A172 (cell line): ENCODE measurements at regions not wholly inside any gene's neighbourhood (a gene's known extent, or its start where the extent isn't known, plus 50 kb on each side); places are given as distances from the start of the nearest gene placed in this dataset.

Source experiments
- DNase-seq: peaks from one replicate; pipeline ENCODE4 v3.0.0-alpha.2; 2015; ENCODE audit warnings: low spot score

DNA sequence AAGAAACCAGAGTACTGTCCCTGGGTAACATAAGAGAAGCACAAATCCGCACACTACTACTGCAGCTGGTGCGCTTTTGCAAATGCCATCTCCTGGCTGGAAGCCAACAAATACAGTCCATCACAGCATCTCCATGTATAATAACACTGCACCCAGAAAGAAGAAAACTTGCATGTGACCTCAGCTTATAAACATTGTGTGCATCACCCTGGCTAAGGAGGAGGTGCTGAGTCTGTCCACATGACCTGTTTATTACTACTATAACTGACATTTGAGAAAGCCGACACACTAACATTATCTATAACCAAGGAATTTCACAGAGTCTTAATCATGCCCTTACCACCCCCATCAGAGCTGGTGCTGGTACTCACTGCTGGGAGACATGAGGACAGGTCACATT lies 516.8 kb downstream of the CFAP47 start:
- peak; percentile 8 for DNase-seq

DNA sequence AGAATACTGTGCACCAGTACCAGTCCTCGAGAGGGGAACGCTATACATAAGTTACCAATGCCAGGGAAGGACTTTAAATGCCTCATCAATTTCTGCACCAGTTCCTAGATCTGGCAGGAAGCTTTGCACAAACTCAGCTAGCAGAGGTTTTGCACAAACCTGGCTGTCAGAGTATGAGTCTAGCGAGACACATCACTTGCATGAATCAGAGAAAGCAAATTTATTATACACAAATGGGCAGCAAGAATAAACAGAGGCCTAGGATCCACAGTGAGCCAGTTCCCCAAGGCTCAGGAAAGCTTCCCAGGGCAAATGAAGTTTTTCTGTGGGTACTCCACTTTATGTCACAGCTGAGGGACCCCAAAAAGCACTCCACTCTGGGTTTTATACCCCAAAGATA lies 523.5 kb downstream of the CFAP47 start:
- no peak for DNase-seq

DNA sequence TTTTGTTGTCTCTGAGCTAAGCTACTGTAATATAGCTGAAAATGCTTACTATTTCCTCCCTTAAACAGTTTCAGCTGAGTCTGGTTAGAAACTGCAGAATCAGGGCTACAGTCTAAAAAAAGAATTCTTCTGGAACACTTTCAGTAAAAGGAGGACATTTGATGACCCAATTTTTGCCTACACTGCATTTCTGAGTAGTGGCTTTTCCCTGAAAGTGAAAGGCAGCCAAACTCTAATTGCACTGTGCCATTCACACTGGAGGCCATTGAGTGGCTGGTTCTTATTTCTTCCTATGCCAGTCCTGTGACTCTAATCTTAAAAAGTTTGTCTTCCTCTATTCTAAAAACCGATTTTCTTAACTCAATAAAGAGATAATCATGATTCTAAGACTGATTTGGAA lies 526.0 kb downstream of the CFAP47 start:
- DNase-seq = no peak

DNA sequence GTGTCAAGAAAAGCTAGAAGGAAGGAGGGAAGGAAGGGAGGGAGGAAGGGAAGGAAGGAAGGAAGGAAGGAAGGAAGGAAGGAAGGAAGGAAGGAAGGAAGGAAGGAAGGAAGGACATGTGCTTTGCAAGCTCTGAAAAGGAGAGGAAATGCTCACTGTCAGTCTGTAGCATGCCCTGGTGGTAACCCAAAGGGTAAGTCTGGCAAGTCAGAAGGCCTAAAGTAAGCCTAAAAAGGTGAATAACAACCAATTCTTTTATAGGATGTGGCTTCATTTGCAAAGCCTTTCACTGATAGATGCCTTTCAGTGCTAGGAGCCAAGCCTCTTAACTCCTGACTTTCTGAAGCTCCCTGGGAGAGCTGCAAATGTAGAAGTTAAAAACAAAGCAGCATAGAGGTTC lies 542.6 kb downstream of the CFAP47 start:
- no peak for DNase-seq

GRCh38 chrX:36480441-36480990 lies 527.6 kb upstream of the FAM47C start:
- DNase-seq = no peak

DNA sequence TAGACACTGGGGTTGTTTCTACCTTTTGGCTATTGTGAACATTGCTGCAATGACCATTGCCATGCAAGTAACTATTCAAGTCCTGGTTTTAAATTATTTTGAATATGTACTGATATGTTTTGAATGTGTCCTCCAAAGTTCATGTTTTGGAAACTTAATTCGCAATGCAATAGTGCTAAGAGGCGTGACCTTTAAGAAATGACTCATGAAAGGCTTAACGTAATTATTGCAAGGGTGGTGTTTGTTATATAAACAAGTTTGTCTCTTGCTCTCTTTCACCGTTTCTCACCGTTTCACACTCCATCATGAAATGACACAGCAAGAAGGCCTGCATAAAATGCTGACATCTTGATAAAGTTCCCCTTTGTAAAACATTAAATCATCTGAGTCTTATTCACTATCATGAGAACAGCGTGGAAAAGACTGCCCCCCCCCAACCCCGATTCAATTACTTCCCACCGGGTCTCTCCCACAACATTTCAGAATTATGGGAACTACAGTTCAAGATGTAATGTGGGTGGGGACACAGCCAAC lies 506.9 kb upstream of the FAM47C start:
- DNase-seq = no peak

DNA sequence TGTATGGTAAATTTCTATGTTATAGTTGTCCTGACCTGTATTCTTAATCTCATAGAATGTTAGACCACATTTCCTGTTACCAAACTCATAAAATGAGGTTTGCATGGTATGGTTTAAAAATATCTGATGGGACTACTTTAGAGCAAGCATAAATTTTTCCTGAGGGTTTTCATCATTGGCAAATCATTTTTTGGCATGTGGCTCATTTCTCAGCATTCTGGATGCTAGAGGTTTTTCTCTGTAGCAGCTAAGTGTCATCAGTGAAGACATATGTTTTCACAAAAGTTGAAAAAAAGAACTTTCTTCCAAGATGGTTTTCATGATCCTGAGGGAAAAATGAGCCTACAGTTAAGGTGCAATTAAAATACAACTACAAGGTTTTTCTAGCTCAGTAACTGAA lies 503.5 kb upstream of the FAM47C start:
- no peak for DNase-seq

- DNase-seq = no peak
These were observed 500.1 kb upstream of the FAM47C start for GRCh38 chrX:36508042-36508441.

DNA sequence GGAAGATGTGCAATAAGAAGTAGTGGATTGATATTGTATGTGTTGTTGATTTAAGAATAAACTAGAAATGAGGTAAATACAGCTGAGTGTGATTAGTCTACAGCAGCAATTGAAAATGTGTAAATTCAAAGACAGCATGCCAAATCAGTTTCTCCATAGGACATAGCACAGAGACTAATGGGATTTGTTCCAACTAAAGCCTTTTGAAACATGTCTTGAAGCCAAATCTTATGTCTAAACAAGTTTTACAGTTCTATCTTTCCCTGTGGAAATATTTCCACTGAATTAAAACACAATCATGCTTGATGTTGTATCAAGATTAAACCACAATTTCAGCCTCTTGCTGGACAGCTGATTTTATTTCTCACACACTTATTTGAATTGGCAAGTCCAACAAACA lies 497.4 kb upstream of the FAM47C start:
- DNase-seq = no peak

GRCh38 chrX:36528661-36529060 lies 479.5 kb upstream of the FAM47C start:
- DNase-seq = no peak

GRCh38 chrX:36534900-36535299 lies 473.3 kb upstream of the FAM47C start:
- no peak for DNase-seq

DNA sequence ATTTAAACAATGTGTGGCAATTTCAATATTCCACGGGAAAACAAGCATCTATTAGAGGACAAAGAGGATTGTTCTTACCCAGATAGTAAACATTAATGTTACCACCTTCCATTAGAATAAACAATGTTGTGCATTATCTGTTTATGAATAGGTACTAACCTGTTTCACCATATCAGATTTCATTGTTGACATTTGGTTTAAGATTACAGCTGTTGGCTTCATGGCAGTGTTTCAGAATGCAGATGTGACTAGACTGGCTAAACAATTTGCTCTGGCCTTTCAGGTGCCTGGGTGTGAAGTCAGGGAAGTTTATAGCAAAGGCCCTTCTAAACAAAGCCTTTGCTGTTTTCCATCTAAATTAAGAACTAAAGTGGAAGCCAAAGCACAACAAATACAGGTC lies 464.7 kb upstream of the FAM47C start:
- no peak for DNase-seq

DNA sequence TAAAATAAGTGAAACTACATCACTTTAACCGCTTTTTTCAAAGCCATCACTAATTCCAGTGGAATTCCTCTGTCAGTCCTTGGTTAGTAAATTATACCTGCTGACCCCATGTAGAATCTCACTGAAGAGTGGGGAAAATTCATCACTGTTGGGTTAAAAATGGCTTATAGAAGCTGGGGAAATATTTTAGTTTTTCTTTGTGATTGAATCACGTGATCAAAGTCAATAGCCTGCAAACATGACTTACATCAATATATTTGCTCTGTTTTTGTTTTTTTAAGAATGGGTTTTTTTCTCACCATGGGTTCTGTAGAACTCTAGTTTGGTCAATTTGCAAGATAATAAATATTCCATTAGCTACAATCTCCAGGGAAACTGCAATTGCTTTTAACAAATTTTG lies 445.2 kb upstream of the FAM47C start:
- no peak for DNase-seq

DNA sequence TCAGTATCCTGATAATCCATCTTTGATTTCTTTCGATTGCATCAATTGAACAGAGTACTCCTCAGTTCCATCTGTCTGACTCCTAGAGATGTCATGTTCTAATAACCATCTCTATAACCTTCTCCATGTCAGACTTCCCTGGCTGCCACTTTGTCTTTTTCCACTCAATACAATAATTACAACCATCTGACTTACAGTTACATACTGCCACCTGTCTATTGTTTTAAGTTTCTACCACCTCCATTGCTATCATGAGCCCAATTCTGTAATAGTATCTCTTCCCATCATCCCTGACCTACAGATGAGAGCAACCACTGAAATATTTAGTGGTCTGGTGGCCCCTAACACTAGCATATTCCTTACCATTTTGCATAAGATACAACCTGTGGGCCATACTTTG lies 439.2 kb upstream of the FAM47C start:
- DNase-seq = no peak

- no peak for DNase-seq
These were observed 434.4 kb upstream of the FAM47C start for GRCh38 chrX:36573720-36574119.

GRCh38 chrX:36575670-36576069 lies 432.5 kb upstream of the FAM47C start:
- no peak for DNase-seq

DNA sequence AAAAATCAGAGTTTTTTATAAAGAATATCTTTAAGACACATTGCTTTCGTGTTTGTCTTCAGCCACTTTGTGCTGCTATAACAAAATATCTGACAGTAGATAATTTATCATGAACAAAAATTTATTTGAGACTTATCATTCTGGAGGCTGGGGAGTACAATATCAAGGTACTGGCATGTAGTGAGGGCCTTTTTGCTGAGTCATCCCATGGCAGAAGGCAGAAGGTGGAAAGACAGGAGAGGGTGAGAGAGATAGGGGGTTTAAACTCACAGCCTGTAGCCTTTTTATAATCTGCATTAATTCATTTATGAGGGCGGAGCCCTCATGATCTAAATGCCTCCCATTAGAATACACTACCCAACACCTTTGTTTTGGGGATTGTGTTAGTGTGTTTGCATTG lies 431.2 kb upstream of the FAM47C start:
- DNase-seq = no peak

- no peak for DNase-seq
These were observed 427.1 kb upstream of the FAM47C start for GRCh38 chrX:36581030-36581429.

- no peak for DNase-seq
These were observed 424.5 kb upstream of the FAM47C start for GRCh38 chrX:36583674-36584073.

- no peak for DNase-seq
These were observed 398.3 kb upstream of the FAM47C start for GRCh38 chrX:36609616-36610585.

- no peak for DNase-seq
These were observed 381.3 kb upstream of the FAM47C start for GRCh38 chrX:36626898-36627297.

- DNase-seq = no peak
These were observed 367.9 kb upstream of the FAM47C start for GRCh38 chrX:36640232-36640631.

DNA sequence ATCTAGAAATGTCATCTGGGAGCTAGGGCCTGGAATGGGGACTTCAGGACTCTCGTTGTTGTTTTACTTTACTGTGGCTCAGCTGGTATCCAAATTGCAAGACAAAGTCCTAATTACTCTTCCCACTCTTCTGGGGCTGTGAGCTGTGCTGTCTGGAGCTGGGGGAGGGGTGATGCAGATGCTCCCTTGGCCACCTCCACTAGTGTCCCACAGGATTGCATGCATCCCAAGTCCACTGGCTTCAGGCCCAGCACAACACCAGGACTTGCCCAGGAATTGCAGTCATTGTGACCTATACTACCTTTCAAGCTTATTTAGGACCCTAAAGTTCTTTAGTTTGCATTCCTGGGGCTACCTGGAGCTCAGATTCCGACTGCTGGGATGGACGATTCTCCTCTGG lies 366.1 kb upstream of the FAM47C start:
- no peak for DNase-seq
